Activated T-helper 1 cell treated with anti-CD3 and anti-CD28 coated beads, Interleukin-12 subunit alpha, Interleukin-12 subunit beta, Interleukin-2, Interleukin-4 antibody, amounts not matched to agents 30 ng/mL and 10 ng/mL and 1 ng/mL, durations not matched to agents 14 hours and 24 hours and 36 hours (primary cell): ENCODE measurements at regions not wholly inside any gene's neighbourhood (a gene's known extent, or its start where the extent isn't known, plus 50 kb on each side); places are given as distances from the start of the nearest gene placed in this dataset.

Experiments
- DNase-seq: peaks from one replicate; pipeline ENCODE4 v3.0.0; 2021; ENCODE audit warnings: low spot score
- H3K27ac Mint-ChIP-seq: one replicate; pipeline ENCODE4 v1.8.0; 2021; ENCODE audit warnings: mild to moderate bottlenecking, mixed read lengths
- H3K27me3 Mint-ChIP-seq: one replicate; pipeline ENCODE4 v1.8.0; 2022; ENCODE audit warnings: mild to moderate bottlenecking, moderate library complexity, mixed read lengths; ENCODE audit not compliant: insufficient read depth
- H3K36me3 Mint-ChIP-seq: one replicate; pipeline ENCODE4 v1.8.0; 2021; ENCODE audit warnings: low read depth, mixed read lengths
- H3K4me1 Mint-ChIP-seq: one replicate; pipeline ENCODE4 v1.8.0; 2021; ENCODE audit warnings: low read depth, mixed read lengths
- H3K4me3 Mint-ChIP-seq: one replicate; pipeline ENCODE4 v1.8.0; 2021; ENCODE audit warnings: mild to moderate bottlenecking, moderate library complexity, mixed read lengths
- H3K9me3 Mint-ChIP-seq: one replicate; pipeline ENCODE4 v1.8.0; 2021; ENCODE audit warnings: mixed read lengths
- intact Hi-C: fragments of 100-400 bp; cut with micrococcal nuclease; formaldehyde crosslinking; loops from one replicate; pipeline ENCODE4 v1.15.1; 2024

GRCh38 chr2:109699646-109700045, 85.5 kb downstream of the SOWAHC start:
- H3K36me3 Mint-ChIP-seq: no peaks in the 10 kb centered on the region
- H3K4me3 Mint-ChIP-seq: no peak overlapping the region
- no peaks in the 10 kb centered on the region for H3K4me1 Mint-ChIP-seq
- intact Hi-C loops: no loop called here
- no peak overlapping the region for H3K27ac Mint-ChIP-seq
- H3K9me3 Mint-ChIP-seq: no peaks in the 10 kb centered on the region
- H3K27me3 Mint-ChIP-seq: peaks cover 6% of the 10 kb centered on the region
- DNase-seq: no peak

- Mint-ChIP-seq H3K4me1 (no peaks in the 10 kb centered on the region), H3K9me3 (no peaks in the 10 kb centered on the region), H3K4me3 (no peak overlapping the region), H3K27me3 (peaks cover 5% of the 10 kb centered on the region), H3K36me3 (no peaks in the 10 kb centered on the region), H3K27ac (no peak overlapping the region)
- DNase-seq: no peak
- intact Hi-C loops: no loop called here
Measured at GRCh38 chr2:109700680-109701274, 86.6 kb downstream of the SOWAHC start.

- Mint-ChIP-seq H3K36me3 (no peaks in the 10 kb centered on the region), H3K4me3 (no peak overlapping the region), H3K27ac (no peak overlapping the region), H3K9me3 (no peaks in the 10 kb centered on the region), H3K27me3 (peaks cover 4% of the 10 kb centered on the region), H3K4me1 (no peaks in the 10 kb centered on the region)
- no peak for DNase-seq
- intact Hi-C loops: no loop called here
Measured at GRCh38 chr2:109701362-109701761, 87.2 kb downstream of the SOWAHC start.

- Mint-ChIP-seq H3K27me3 (peaks cover 4% of the 10 kb centered on the region), H3K36me3 (no peaks in the 10 kb centered on the region), H3K4me1 (no peaks in the 10 kb centered on the region), H3K27ac (peak overlapping the region; percentile 53), H3K4me3 (no peak overlapping the region), H3K9me3 (no peaks in the 10 kb centered on the region)
- intact Hi-C loops: no loop called here
- DNase-seq: no peak
Measured at GRCh38 chr2:109702250-109702985, 88.3 kb downstream of the SOWAHC start.

GRCh38 chr2:109703077-109703476, 88.9 kb downstream of the SOWAHC start:
- intact Hi-C loops: no loop called here

GRCh38 chr2:109703798-109704197, 89.6 kb downstream of the SOWAHC start:
- no peak overlapping the region for H3K27ac Mint-ChIP-seq
- no peak overlapping the region for H3K4me3 Mint-ChIP-seq
- no peaks in the 10 kb centered on the region for H3K4me1 Mint-ChIP-seq
- DNase-seq: no peak
- H3K9me3 Mint-ChIP-seq: no peaks in the 10 kb centered on the region
- H3K27me3 Mint-ChIP-seq: peaks cover 4% of the 10 kb centered on the region
- intact Hi-C loops: no loop called here
- H3K36me3 Mint-ChIP-seq: no peaks in the 10 kb centered on the region

More at GRCh38 chr2:109703077-109703476, 88.9 kb downstream of the SOWAHC start:
- Mint-ChIP-seq H3K27ac (no peak overlapping the region), H3K4me3 (no peak overlapping the region), H3K36me3 (no peaks in the 10 kb centered on the region), H3K9me3 (no peaks in the 10 kb centered on the region), H3K27me3 (peaks cover 4% of the 10 kb centered on the region), H3K4me1 (no peaks in the 10 kb centered on the region)
- DNase-seq: no peak

GRCh38 chr2:109707281-109708147, 86.6 kb upstream of the RGPD5 start:
- intact Hi-C loops: no loop called here

GRCh38 chr2:109710505-109711229, 83.4 kb upstream of the RGPD5 start:
- H3K27me3 Mint-ChIP-seq: no peaks in the 10 kb centered on the region
- no peak for DNase-seq
- intact Hi-C loops: no loop called here
- H3K4me3 Mint-ChIP-seq: no peak overlapping the region
- H3K36me3 Mint-ChIP-seq: no peaks in the 10 kb centered on the region
- H3K9me3 Mint-ChIP-seq: no peaks in the 10 kb centered on the region
- H3K27ac Mint-ChIP-seq: no peak overlapping the region
- no peaks in the 10 kb centered on the region for H3K4me1 Mint-ChIP-seq

More at GRCh38 chr2:109707281-109708147, 86.6 kb upstream of the RGPD5 start:
- H3K4me1 Mint-ChIP-seq: no peaks in the 10 kb centered on the region
- DNase-seq: no peak
- H3K36me3 Mint-ChIP-seq: no peaks in the 10 kb centered on the region
- no peak overlapping the region for H3K4me3 Mint-ChIP-seq
- no peaks in the 10 kb centered on the region for H3K27me3 Mint-ChIP-seq
- no peak overlapping the region for H3K27ac Mint-ChIP-seq
- H3K9me3 Mint-ChIP-seq: no peaks in the 10 kb centered on the region

- intact Hi-C loops: no loop called here
- DNase-seq: no peak
- H3K4me1 Mint-ChIP-seq: no peaks in the 10 kb centered on the region
- H3K27ac Mint-ChIP-seq: no peak overlapping the region
- H3K27me3 Mint-ChIP-seq: no peaks in the 10 kb centered on the region
- no peaks in the 10 kb centered on the region for H3K36me3 Mint-ChIP-seq
- H3K4me3 Mint-ChIP-seq: no peak overlapping the region
- no peaks in the 10 kb centered on the region for H3K9me3 Mint-ChIP-seq
Measured at GRCh38 chr2:109711230-109712122, 82.6 kb upstream of the RGPD5 start.

GRCh38 chr2:109712123-109712449, 82.0 kb upstream of the RGPD5 start:
- Mint-ChIP-seq H3K36me3 (no peaks in the 10 kb centered on the region), H3K27me3 (no peaks in the 10 kb centered on the region), H3K27ac (no peak overlapping the region), H3K9me3 (no peaks in the 10 kb centered on the region), H3K4me3 (no peak overlapping the region), H3K4me1 (no peaks in the 10 kb centered on the region)
- no peak for DNase-seq
- intact Hi-C loops: no loop called here

GRCh38 chr2:109712746-109713145, 81.4 kb upstream of the RGPD5 start:
- H3K27me3 Mint-ChIP-seq: no peaks in the 10 kb centered on the region
- no peak overlapping the region for H3K4me3 Mint-ChIP-seq
- H3K36me3 Mint-ChIP-seq: no peaks in the 10 kb centered on the region
- no peak for DNase-seq
- no peaks in the 10 kb centered on the region for H3K4me1 Mint-ChIP-seq
- H3K9me3 Mint-ChIP-seq: no peaks in the 10 kb centered on the region
- H3K27ac Mint-ChIP-seq: no peak overlapping the region
- intact Hi-C loops: no loop called here

GRCh38 chr2:109715313-109715805, 78.7 kb upstream of the RGPD5 start:
- H3K27ac Mint-ChIP-seq: no peak overlapping the region
- H3K27me3 Mint-ChIP-seq: no peaks in the 10 kb centered on the region
- H3K9me3 Mint-ChIP-seq: no peaks in the 10 kb centered on the region
- intact Hi-C loops: no loop called here
- H3K4me1 Mint-ChIP-seq: no peaks in the 10 kb centered on the region
- no peak overlapping the region for H3K4me3 Mint-ChIP-seq
- no peak for DNase-seq
- H3K36me3 Mint-ChIP-seq: no peaks in the 10 kb centered on the region
